Testis (tissue), 2 donors: ENCODE measurements at regions not wholly inside any gene's neighbourhood (a gene's known extent, or its start where the extent isn't known, plus 50 kb on each side); places are given as distances from the start of the nearest gene placed in this dataset.

Source experiments
- POLR2A ChIP-seq: fragments of 450-650 bp; IDR thresholded peaks from one replicate; pipeline ENCODE4 v1.6.1; 2017; ENCODE audit warnings: antibody characterized with exemption, mild to moderate bottlenecking, moderate library complexity
- TF ChIP-seq, protein P1 (sequence below), 3 experiments: fragments of 450-650 bp in 2 of 3; fragments of 200-600 bp in 1 of 3; sonication (generic) in 1 of 3; IDR thresholded peaks; one replicate each; pipeline ENCODE4 v1.5.1; 2016 to 2019; ENCODE audit warnings: antibody characterized with exemption in 3 of 3, mild to moderate bottlenecking in 2 of 3, moderate library complexity in 1 of 3

DNA sequence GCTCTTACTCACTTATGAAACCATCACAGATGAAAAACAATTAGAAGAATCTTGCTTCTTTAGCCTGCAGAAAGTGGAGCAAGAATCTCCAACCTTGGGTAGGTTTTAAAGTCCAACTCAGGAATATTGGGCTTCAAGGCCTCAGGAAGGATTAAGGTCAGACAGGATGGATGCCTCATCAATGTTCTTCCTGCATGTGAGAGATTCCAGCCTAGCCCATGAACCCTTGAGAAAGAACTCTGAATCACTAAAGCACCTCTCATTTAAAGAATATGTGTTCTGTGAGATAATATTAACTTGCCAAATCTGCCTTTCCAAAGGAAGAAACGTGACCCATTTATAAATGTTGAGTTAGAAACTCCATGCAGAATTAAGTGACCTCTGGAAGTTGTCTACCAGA is 345.2 kb upstream of the CAMK1G start:
- TF ChIP-seq, protein P1, sequence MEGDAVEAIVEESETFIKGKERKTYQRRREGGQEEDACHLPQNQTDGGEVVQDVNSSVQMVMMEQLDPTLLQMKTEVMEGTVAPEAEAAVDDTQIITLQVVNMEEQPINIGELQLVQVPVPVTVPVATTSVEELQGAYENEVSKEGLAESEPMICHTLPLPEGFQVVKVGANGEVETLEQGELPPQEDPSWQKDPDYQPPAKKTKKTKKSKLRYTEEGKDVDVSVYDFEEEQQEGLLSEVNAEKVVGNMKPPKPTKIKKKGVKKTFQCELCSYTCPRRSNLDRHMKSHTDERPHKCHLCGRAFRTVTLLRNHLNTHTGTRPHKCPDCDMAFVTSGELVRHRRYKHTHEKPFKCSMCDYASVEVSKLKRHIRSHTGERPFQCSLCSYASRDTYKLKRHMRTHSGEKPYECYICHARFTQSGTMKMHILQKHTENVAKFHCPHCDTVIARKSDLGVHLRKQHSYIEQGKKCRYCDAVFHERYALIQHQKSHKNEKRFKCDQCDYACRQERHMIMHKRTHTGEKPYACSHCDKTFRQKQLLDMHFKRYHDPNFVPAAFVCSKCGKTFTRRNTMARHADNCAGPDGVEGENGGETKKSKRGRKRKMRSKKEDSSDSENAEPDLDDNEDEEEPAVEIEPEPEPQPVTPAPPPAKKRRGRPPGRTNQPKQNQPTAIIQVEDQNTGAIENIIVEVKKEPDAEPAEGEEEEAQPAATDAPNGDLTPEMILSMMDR (IDR thresholded peaks at IDR 0.05), result no peak
- no peak for TF ChIP-seq POLR2A
